ENCODE measurements at regions not wholly inside any gene's neighbourhood (a gene's known extent, or its start where the extent isn't known, plus 50 kb on each side); places are given as distances from the start of the nearest gene placed in this dataset.

GRCh38 chr21:28310711-28311110 lies 682.0 kb downstream of the LTN1 start:
- Mint-ChIP-seq H3K27me3 (ENCODE audit: unreplicated experiment) (no peaks in the 10 kb centered on the region), H3K9me3 (ENCODE audit: low read depth, unreplicated experiment) (peaks cover 2% of the 10 kb centered on the region), H3K36me3 (ENCODE audit: insufficient read depth, unreplicated experiment) (no peaks in the 10 kb centered on the region), H3K4me3 (ENCODE audit: low read depth, unreplicated experiment) (no peak overlapping the region), H3K4me1 (ENCODE audit: low read depth, unreplicated experiment) (peaks cover 18% of the 10 kb centered on the region), H3K27ac (ENCODE audit: unreplicated experiment) (no peak overlapping the region)
- no peak for DNase-seq
- CTCF ChIA-PET: no interaction called here
- intact Hi-C loops (cut with micrococcal nuclease; ENCODE audit: unreplicated experiment): no loop called here
- TF ChIP-seq, protein P1, sequence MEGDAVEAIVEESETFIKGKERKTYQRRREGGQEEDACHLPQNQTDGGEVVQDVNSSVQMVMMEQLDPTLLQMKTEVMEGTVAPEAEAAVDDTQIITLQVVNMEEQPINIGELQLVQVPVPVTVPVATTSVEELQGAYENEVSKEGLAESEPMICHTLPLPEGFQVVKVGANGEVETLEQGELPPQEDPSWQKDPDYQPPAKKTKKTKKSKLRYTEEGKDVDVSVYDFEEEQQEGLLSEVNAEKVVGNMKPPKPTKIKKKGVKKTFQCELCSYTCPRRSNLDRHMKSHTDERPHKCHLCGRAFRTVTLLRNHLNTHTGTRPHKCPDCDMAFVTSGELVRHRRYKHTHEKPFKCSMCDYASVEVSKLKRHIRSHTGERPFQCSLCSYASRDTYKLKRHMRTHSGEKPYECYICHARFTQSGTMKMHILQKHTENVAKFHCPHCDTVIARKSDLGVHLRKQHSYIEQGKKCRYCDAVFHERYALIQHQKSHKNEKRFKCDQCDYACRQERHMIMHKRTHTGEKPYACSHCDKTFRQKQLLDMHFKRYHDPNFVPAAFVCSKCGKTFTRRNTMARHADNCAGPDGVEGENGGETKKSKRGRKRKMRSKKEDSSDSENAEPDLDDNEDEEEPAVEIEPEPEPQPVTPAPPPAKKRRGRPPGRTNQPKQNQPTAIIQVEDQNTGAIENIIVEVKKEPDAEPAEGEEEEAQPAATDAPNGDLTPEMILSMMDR (IDR thresholded peaks at IDR 0.05; ENCODE audit: unreplicated experiment): no peak
- no TSS peak for BruUV-seq (replicated peaks)

- Mint-ChIP-seq H3K27me3 (ENCODE audit: unreplicated experiment) (no peaks in the 10 kb centered on the region), H3K4me3 (ENCODE audit: low read depth, unreplicated experiment) (no peak overlapping the region), H3K4me1 (ENCODE audit: low read depth, unreplicated experiment) (peaks cover 18% of the 10 kb centered on the region), H3K9me3 (ENCODE audit: low read depth, unreplicated experiment) (peaks cover 5% of the 10 kb centered on the region), H3K36me3 (ENCODE audit: insufficient read depth, unreplicated experiment) (no peaks in the 10 kb centered on the region), H3K27ac (ENCODE audit: unreplicated experiment) (peak overlapping the region; percentile 74)
- CTCF ChIA-PET: interaction anchor here (1.3 kb wide), 1 partner anchor 45 kb away, joined by 3 read pairs; no protein-coding TSS in a partner anchor
- BruUV-seq (replicated peaks): no TSS peak
- TF ChIP-seq, protein P1 (IDR thresholded peaks at IDR 0.05; ENCODE audit: unreplicated experiment): no peak
- intact Hi-C loops (cut with micrococcal nuclease; ENCODE audit: unreplicated experiment): no loop called here
- no peak for DNase-seq
Observed at GRCh38 chr21:28310171-28310685, 682.4 kb downstream of the LTN1 start.

- Mint-ChIP-seq H3K4me1 (ENCODE audit: low read depth, unreplicated experiment) (peaks cover 18% of the 10 kb centered on the region), H3K9me3 (ENCODE audit: low read depth, unreplicated experiment) (peaks cover 5% of the 10 kb centered on the region), H3K27me3 (ENCODE audit: unreplicated experiment) (no peaks in the 10 kb centered on the region), H3K36me3 (ENCODE audit: insufficient read depth, unreplicated experiment) (no peaks in the 10 kb centered on the region), H3K4me3 (ENCODE audit: low read depth, unreplicated experiment) (no peak overlapping the region), H3K27ac (ENCODE audit: unreplicated experiment) (peak overlapping the region; percentile 74)
- no TSS peak for BruUV-seq (replicated peaks)
- DNase-seq: no peak
- TF ChIP-seq, protein P1 (IDR thresholded peaks at IDR 0.05; ENCODE audit: unreplicated experiment): no peak
- CTCF ChIA-PET: interaction anchor here (1.0 to 1.3 kb wide), 2 partner anchors 44 to 71 kb away, joined by 3 read pairs; no protein-coding TSS in a partner anchor
- intact Hi-C loops (cut with micrococcal nuclease; ENCODE audit: unreplicated experiment): no loop called here
Observed at GRCh38 chr21:28309596-28309995, 683.1 kb downstream of the LTN1 start.

GRCh38 chr21:28308516-28308915 lies 684.2 kb downstream of the LTN1 start:
- Mint-ChIP-seq H3K4me1 (ENCODE audit: low read depth, unreplicated experiment) (peaks cover 18% of the 10 kb centered on the region), H3K9me3 (ENCODE audit: low read depth, unreplicated experiment) (peaks cover 5% of the 10 kb centered on the region), H3K36me3 (ENCODE audit: insufficient read depth, unreplicated experiment) (no peaks in the 10 kb centered on the region), H3K27me3 (ENCODE audit: unreplicated experiment) (no peaks in the 10 kb centered on the region), H3K27ac (ENCODE audit: unreplicated experiment) (no peak overlapping the region), H3K4me3 (ENCODE audit: low read depth, unreplicated experiment) (no peak overlapping the region)
- TF ChIP-seq, protein P1 (IDR thresholded peaks at IDR 0.05; ENCODE audit: unreplicated experiment): no peak
- no peak for DNase-seq
- no TSS peak for BruUV-seq (replicated peaks)
- CTCF ChIA-PET: no interaction called here
- intact Hi-C loops (cut with micrococcal nuclease; ENCODE audit: unreplicated experiment): no loop called here
